ENCODE measurements at regions not wholly inside any gene's neighbourhood (a gene's known extent, or its start where the extent isn't known, plus 50 kb on each side); places are given as distances from the start of the nearest gene placed in this dataset.

- TF ChIP-seq CTCF (conservative IDR thresholded peaks at IDR 0.05; ENCODE audit: low read depth, low read length) (no peak), EZH2 (IDR thresholded peaks at IDR 0.05; ENCODE audit: low read length, unreplicated experiment) (no peak)
Measured at GRCh38 chr2:19288291-19288690, 70.1 kb downstream of the OSR1 start.
